Keratinocyte (primary cell): ENCODE measurements at regions not wholly inside any gene's neighbourhood (a gene's known extent, or its start where the extent isn't known, plus 50 kb on each side); places are given as distances from the start of the nearest gene placed in this dataset.

Experiments used
- DNase-seq: peaks from one replicate; pipeline ENCODE4 v3.0.0-alpha.2; 2011; ENCODE audit warnings: low read depth, missing footprints, low spot score
- FAIRE-seq: peaks from 2 replicates; lab custom pipeline; 2011; peaks lifted over from hg19 to GRCh38; lab: Jason Lieb, UNC
- H2AFZ ChIP-seq: 2 replicates; pipeline ENCODE4 v1.6.0; 2012; ENCODE audit warnings: low read length, control low read depth, inconsistent platforms; ENCODE audit not compliant: control insufficient read depth
- H3K27ac ChIP-seq: 2 replicates; pipeline ENCODE4 v1.5.1; 2011; ENCODE audit warnings: low read length; ENCODE audit not compliant: control insufficient read depth, insufficient read depth
- H3K27me3 ChIP-seq: 3 replicates; pipeline ENCODE4 v1.6.0; 2011; ENCODE audit warnings: low read length; ENCODE audit not compliant: control insufficient read depth, insufficient read depth; ENCODE audit errors: extremely low read depth
- H3K36me3 ChIP-seq, 2 experiments: 2 replicates in 1 of 2; 3 replicates in 1 of 2; pipeline ENCODE4 v1.5.1; 2011; ENCODE audit warnings: low read length in 2 of 2, mild to moderate bottlenecking in 1 of 2; ENCODE audit not compliant: control insufficient read depth in 2 of 2, insufficient read depth in 2 of 2; ENCODE audit errors: extremely low read depth in 1 of 2
- H3K4me1 ChIP-seq: 3 replicates; pipeline ENCODE4 v1.5.1; 2011; ENCODE audit warnings: low read length; ENCODE audit not compliant: control insufficient read depth, insufficient read depth; ENCODE audit errors: extremely low read depth
- H3K4me2 ChIP-seq: 3 replicates; pipeline ENCODE4 v1.6.0; 2011; ENCODE audit warnings: low read depth, low read length; ENCODE audit not compliant: control insufficient read depth, insufficient read depth; ENCODE audit errors: extremely low read depth
- H3K4me3 ChIP-seq, 3 experiments: fragments of 200-600 bp in 1 of 3; sonication (generic) in 1 of 3; 2 replicates in 2 of 3; 3 replicates in 1 of 3; pipeline ENCODE4 v1.5.1; 2011 to 2016; ENCODE audit warnings: low read length in 3 of 3, mild to moderate bottlenecking in 3 of 3, control low read depth in 2 of 3, inconsistent platforms in 1 of 3, low read depth in 1 of 3, mixed read lengths in 1 of 3, mixed run types in 1 of 3, moderate library complexity in 1 of 3; ENCODE audit not compliant: control insufficient read depth in 2 of 3, insufficient read depth in 2 of 3; ENCODE audit errors: extremely low read depth in 1 of 3
- H3K79me2 ChIP-seq: 2 replicates; pipeline ENCODE4 v1.6.0; 2012; ENCODE audit warnings: low read length; ENCODE audit not compliant: control insufficient read depth, insufficient read depth
- H3K9ac ChIP-seq: 3 replicates; pipeline ENCODE4 v1.6.0; 2011; ENCODE audit warnings: low read length; ENCODE audit not compliant: control insufficient read depth, insufficient read depth; ENCODE audit errors: extremely low read depth
- H3K9me1 ChIP-seq: 3 replicates; pipeline ENCODE4 v1.6.0; 2011; ENCODE audit warnings: low read length; ENCODE audit not compliant: control insufficient read depth, insufficient read depth; ENCODE audit errors: extremely low read depth
- H3K9me3 ChIP-seq: 2 replicates; pipeline ENCODE4 v1.5.1; 2012; ENCODE audit warnings: low read depth, low read length; ENCODE audit not compliant: control insufficient read depth
- H4K20me1 ChIP-seq: 3 replicates; pipeline ENCODE4 v1.6.0; 2011; ENCODE audit warnings: low read length; ENCODE audit not compliant: control insufficient read depth, insufficient read depth; ENCODE audit errors: extremely low read depth
- CTCF ChIP-seq, 3 experiments: IDR thresholded peaks in 1 of 3; conservative IDR thresholded peaks in 1 of 3; optimal IDR thresholded peaks in 1 of 3; 2 replicates in 2 of 3; 3 replicates in 1 of 3; pipeline versions ENCODE3 to v1.5.1; 2011; ENCODE audit warnings: low read length in 3 of 3, mild to moderate bottlenecking in 3 of 3, moderate library complexity in 2 of 3, control low read depth in 1 of 3, inconsistent platforms in 1 of 3; ENCODE audit not compliant: insufficient read depth in 2 of 3; ENCODE audit errors: extremely low read depth in 1 of 3
- EZH2 ChIP-seq: IDR thresholded peaks from one replicate; pipeline ENCODE4 v1.6.1; 2012; ENCODE audit warnings: inconsistent platforms, mild to moderate bottlenecking, low read length, moderate library complexity
- dilution Hi-C: fragments of 300-500 bp; cut with MboI; formaldehyde crosslinking; loops from one replicate; pipeline ENCODE4 v1.7.0; 2020; ENCODE audit warnings: low sequenced_read_pairs; ENCODE audit not compliant: extremely low pct_ligation_motif_present

DNA sequence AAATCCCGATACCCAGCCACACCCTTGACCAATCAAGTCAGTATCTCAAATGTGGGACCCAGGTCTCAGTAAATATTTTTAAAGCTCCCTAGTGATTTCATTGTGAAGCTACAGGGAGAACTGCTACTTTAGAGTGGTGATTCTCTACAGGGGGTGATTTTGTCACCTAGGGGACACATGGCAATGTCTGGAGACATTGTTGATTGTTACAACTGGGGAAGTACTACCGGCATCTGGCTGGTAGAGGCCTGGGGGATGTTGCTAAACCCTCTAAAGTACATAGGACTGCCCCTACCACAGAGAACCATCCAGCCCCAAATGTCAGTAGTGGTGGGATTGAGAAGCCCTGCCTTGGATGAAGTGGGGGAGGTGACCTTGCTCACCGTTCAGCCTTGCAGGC, 152.9 kb downstream of the RPS24 start:
- dilution Hi-C loops, result no loop called here
- Histone ChIP-seq H3K27me3 (no peaks in the 10 kb centered on the region), H4K20me1 (no peaks in the 10 kb centered on the region), H3K79me2 (no peaks in the 10 kb centered on the region), H3K9ac (no peak overlapping the region), H3K9me1 (no peaks in the 10 kb centered on the region), H3K4me3 (no peak overlapping the region), H3K36me3 (no peaks in the 10 kb centered on the region), H2AFZ (no peak overlapping the region), H3K9me3 (no peaks in the 10 kb centered on the region), H3K27ac (no peak overlapping the region), H3K4me2 (no peak overlapping the region), H3K4me1 (peaks cover 6% of the 10 kb centered on the region)
- FAIRE-seq (no peak), DNase-seq (no peak)
- TF ChIP-seq CTCF (optimal IDR thresholded peaks at IDR 0.05 in 1 of 3, IDR thresholded peaks at IDR 0.05 in 1 of 3, conservative IDR thresholded peaks at IDR 0.05 in 1 of 3; ENCODE audit: extremely low read depth in 1 of 3, insufficient read depth in 2 of 3, low read length in 3 of 3) (no peak), EZH2 (no peak)

DNA sequence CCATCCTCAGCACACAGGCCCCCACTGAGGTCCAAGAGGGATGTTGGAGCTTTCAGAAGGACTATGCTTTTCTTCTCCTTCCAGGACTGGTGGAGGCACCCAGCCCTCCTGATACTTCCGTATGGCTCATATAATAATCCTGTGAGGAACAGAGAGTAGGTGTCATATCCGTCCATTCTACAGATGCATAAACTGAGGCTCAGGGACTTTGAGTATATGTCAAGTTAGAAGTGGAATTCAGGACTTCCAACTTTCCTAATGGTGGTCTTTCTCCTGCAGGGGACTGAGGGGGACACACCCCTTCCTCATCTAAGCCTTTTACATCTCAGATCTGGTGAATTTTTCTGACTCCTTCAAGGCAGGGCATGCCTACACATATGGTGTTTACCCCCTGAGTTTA, 153.7 kb downstream of the RPS24 start:
- H3K36me3 ChIP-seq, result no peaks in the 10 kb centered on the region
- H2AFZ ChIP-seq, result no peak overlapping the region
- no peaks in the 10 kb centered on the region for H3K4me1 ChIP-seq
- FAIRE-seq (no peak), DNase-seq (no peak)
- H3K27ac ChIP-seq, result no peak overlapping the region
- H4K20me1 ChIP-seq, result no peaks in the 10 kb centered on the region
- TF ChIP-seq CTCF (optimal IDR thresholded peaks at IDR 0.05 in 1 of 3, IDR thresholded peaks at IDR 0.05 in 1 of 3, conservative IDR thresholded peaks at IDR 0.05 in 1 of 3; ENCODE audit: extremely low read depth in 1 of 3, insufficient read depth in 2 of 3, low read length in 3 of 3), result no peak
- TF ChIP-seq EZH2, result no peak
- no peaks in the 10 kb centered on the region for H3K79me2 ChIP-seq
- H3K4me3 ChIP-seq, result no peak overlapping the region
- H3K9me1 ChIP-seq, result no peaks in the 10 kb centered on the region
- no peaks in the 10 kb centered on the region for H3K27me3 ChIP-seq
- H3K9ac ChIP-seq, result no peak overlapping the region
- no peak overlapping the region for H3K4me2 ChIP-seq
- no peaks in the 10 kb centered on the region for H3K9me3 ChIP-seq
- dilution Hi-C loops, result no loop called here
